Suppressor macrophage (primary cell): ENCODE measurements at regions not wholly inside any gene's neighbourhood (a gene's known extent, or its start where the extent isn't known, plus 50 kb on each side); places are given as distances from the start of the nearest gene placed in this dataset.

ENCODE experiments used
- DNase-seq, 4 experiments: peaks; one replicate each; pipeline ENCODE4 v3.0.0-alpha.2; 2020 to 2022

DNA sequence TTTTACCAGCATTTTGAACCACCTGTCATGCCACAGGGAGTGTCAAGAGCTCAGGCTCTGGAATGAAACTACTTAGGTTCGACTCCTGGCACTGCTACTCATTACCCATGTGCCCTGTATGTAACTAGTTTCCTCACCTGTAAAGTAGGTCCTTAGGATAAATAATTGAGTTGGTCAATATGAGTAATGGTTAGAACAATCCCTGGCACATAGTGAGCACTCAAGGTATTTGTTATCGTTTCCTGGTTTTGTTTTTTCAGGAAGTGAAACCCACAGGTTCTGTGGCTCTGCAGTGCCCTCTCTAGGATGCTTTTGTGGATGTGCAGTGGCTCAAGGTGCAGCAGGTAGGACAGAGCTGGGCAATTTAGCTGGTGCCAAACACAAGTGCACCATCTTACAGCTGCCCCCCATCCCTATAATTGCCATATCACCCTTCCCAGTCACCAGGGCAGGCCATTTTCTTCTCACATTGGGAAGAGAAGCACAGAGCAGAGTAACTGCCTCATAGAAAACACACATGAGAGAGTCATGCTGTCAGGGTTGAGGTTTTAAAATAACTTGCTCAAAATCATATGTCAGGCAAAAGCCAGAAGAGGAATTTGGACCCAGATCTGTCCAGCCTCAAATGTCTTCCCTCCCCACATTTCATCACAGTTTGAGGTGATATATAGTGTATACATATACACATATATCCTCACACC is 297.5 kb downstream of the RPAP3 start:
- DNase-seq = peak; percentile 11 to 33 (median 21)

GRCh38 chr12:47407463-47408129 is 298.2 kb downstream of the RPAP3 start:
- no peak for DNase-seq

GRCh38 chr12:47403681-47404080 is 302.1 kb downstream of the RPAP3 start:
- no peak for DNase-seq

GRCh38 chr12:47401196-47401595 is 304.6 kb downstream of the RPAP3 start:
- peak; percentile 65 to 90 (median 78) for DNase-seq

GRCh38 chr12:47400266-47400665 is 305.6 kb downstream of the RPAP3 start:
- no peak for DNase-seq

DNA sequence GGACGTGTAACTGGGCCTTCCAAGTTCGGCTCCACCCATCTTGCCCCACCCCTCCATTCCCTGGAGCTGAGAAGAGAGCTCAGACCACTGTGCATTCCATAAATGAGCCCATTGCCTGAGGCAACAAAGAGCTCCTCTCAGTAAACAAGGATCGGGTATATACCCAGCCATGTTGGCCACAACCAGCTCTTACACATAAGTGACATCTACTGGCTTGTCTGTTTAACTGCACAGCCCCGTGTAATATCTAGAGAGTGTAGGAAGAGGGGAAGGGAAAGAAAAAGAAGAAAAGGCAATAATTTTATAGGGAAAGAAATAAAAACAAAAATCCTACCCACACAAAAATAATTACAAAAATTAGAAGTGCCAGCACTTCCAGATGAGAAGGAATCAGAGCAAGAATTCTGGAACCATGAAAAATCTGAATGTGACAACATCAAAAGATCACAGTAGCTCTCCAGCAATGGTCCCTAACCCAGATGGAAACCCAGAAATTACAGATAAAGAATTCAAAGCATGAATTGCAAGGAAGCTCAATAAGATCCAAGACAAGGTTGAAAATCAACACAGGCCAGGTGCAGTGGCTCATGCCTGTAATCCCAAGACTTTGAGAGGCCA is 308.1 kb downstream of the RPAP3 start:
- DNase-seq = peak; percentile 32 to 80 (median 60)

DNA sequence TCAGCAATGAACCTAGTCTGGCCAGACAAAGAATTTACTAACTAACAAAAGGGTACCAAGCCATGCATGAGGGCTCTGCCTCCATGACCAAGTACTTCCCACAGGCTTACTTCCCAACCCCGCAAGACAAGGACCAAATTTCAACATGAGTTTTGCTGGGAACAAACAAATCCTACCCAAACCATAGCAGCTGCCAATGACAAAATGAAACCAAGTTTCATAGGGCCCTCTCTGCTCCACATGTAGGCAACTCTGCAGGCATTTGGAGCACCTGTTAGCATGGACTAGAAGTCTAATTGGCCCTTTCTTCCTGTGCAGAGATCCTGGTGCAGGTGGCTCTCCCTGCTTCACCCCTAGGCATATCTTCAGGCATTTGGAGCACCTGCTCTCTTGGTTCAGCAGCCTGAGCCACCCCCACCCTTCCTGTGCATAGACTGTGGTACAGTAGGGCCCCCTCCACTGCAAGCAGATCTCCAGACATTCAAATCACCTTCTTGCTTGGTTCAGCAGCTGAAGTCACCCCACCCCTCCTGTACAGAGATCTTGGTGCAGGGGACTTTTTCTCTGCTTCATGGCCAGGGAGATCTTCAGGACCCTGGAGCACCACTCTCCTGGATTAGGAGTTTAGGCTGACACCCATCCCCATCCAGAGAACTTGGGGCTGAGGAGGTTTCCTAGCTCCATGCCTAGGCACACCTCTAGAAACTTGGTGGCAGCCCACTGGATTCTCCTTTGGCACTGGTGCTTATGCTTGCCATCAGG is 308.7 kb downstream of the RPAP3 start:
- DNase-seq = no peak

DNA sequence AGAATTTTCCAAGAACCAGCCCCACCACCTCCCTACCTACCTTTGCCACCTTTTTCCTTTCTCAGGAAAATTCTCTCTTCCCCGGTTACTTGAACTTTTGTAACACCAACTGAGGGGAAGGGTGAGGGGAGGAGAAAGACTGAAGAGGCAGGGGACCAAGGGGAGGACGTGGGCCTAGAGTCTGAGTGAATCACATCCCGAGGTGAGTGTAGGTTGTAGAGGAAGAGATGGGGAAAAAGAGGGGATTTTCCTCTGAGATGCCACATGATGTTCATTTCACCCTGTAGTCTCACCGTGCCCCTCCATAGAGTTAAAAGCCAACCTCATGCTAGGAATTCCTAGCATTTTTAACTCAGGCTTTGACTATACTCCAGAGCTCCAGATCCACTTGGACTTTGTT is 311.8 kb downstream of the RPAP3 start:
- no peak for DNase-seq

DNA sequence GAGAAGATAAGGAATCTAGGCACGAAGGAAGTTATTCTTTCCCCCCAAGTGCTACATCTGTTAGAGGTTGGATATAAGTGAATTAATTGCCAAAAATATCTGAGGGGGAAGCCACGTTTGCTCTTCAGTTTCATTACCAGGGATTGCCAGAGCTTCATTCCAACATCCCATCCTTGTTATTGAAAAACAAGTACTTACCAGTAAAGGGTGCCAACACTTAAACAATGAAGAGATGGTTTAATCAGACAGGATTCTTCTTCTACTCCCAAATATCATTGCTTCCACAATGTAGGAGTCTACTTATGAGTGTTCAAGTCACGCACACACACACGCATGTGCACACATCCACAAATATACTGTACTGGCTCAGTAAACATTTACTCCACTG is 312.4 kb downstream of the RPAP3 start:
- no peak for DNase-seq

DNA sequence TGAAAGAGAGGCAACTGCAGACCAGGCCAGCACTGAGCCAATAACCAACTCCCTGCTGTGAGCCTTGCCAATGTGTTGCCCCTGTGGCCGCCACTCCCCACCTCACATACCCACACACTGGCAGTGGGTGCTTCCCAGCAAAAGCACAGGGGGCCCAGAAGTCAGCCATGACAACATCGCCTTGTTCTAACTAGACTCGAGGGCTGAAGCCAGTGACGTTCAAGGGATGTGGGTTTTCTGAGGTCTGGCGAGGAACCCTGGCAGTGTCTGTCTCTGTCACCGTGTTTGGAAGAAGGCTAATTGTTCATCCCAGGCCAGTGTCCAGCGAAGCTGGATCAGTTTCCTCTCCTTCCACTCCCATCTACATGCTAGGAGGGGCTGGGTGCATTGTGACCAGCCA is 311.8 kb upstream of the AMIGO2 start:
- DNase-seq = no peak

- no peak for DNase-seq
These were observed 309.0 kb upstream of the AMIGO2 start for GRCh38 chr12:47388712-47389111.

GRCh38 chr12:47387994-47388393 is 308.2 kb upstream of the AMIGO2 start:
- no peak for DNase-seq

- no peak for DNase-seq
These were observed 305.9 kb upstream of the AMIGO2 start for GRCh38 chr12:47385653-47386052.

GRCh38 chr12:47383942-47384341 is 304.2 kb upstream of the AMIGO2 start:
- DNase-seq = no peak

DNA sequence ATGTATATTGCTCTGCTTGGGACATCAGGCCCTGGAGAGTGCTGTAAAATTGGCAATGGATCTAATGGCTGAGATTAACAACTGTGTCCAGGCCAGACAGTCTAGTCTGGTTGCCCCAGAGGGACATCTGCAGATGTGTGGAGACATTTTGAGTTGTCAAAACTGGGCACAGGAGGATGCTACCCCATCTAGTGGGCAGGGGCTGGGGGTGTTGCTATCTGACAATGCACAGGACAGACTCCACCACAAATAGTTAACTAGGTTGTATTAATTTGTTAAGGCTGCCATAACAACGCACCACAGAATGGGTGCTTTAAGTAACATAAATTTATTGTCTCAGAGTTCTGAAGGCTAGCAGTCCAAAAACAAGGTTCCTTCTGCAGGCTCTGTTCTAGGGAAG is 302.5 kb upstream of the AMIGO2 start:
- no peak for DNase-seq

DNA sequence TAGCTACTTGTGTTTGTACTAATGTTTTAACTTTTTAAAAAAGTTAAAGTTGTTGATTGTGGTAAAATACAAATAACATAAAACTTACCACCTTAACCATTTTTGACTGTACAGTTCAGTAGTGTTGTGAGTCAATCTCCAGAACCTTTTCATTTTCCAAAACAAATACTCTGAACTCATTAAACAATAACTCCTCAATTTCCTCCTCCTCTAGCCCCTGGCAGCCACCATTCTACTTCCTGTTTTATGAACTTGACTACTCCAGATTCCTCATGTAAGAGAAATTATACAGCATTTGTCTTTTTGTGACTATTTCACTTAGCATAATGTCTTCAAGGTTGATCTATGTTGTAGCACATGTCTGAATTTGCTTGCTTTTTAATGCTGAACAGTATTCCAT is 299.1 kb upstream of the AMIGO2 start:
- peak; percentile 40 to 61 (median 52) for DNase-seq

- DNase-seq = no peak
These were observed 298.4 kb upstream of the AMIGO2 start for GRCh38 chr12:47378222-47378582.

DNA sequence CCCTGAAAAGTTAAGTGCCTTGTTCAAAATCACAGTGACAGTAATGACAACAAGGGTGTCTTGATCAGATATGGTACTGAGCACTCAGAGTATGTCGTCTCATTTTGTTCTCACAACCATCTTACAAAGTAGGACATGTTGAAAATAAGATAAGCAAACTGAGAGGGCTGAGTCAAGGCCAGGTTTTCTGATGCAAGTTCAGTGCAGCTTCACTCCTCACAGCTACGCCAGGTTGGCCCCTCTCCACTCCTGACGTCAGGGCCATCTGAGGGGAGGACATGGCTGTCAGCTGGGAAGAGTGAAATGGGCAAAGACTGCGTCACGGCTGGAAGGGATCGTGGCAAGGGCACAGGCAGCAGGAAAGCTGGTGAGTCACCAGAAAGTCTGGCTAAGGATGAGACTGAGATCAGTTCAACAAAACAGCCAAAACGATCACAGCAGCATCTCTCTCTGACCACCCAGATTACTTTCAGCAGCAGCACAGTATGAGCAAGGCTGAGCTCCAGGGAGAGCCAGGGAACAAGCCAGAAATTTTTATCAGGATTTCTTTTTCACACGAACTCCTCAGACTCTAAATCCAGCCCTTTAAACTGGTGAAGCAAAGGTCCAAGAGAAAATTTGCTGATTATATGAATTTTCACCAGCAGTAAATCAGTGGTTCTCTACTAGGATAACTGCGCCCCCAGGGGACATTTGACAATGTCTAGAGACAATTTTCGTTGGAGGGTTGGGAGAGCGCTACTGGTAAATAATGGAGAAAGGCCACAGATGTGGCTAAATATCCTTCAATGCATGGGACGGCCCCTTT is 297.9 kb upstream of the AMIGO2 start:
- DNase-seq = no peak

- no peak for DNase-seq
These were observed 297.2 kb upstream of the AMIGO2 start for GRCh38 chr12:47376927-47377326.

DNA sequence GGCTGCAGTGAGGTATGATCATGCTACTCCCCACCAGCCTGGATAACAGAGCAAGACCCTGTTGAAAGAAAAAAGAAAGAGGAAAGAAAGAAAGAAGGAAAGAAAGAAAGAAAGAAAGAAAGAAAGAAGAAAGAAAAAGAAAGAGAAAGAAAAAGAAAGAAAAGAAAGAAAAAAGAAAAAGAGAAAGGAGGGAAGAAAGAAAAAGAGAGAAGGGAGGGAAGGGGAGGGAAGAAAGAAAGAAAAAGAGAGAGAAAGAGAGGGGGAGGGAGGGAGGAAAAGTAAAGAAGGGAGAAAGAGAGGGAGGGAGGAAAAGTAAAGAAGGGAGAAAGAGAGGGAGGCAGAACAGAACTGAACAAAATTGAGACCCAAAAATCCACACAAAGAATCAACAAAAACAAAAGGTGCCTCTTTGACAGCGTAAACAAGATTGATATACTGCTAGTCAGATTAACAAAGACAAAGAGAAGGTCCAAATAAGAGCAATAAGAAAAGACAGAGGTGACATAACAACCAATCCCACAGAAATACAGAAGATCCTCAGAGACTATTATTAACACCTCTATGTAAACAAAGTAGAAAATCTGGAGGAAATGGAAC is 293.9 kb upstream of the AMIGO2 start:
- no peak for DNase-seq

GRCh38 chr12:47370421-47370820 is 290.7 kb upstream of the AMIGO2 start:
- no peak for DNase-seq

GRCh38 chr12:47369085-47369484 is 289.3 kb upstream of the AMIGO2 start:
- DNase-seq = no peak
